ENCODE measurements at regions not wholly inside any gene's neighbourhood (a gene's known extent, or its start where the extent isn't known, plus 50 kb on each side); places are given as distances from the start of the nearest gene placed in this dataset.
"Not testable (repeated sequence)": the region's sequence is repeated elsewhere in the genome, so short reads cannot be mapped to it uniquely, and the experiment has no call there.

DNA sequence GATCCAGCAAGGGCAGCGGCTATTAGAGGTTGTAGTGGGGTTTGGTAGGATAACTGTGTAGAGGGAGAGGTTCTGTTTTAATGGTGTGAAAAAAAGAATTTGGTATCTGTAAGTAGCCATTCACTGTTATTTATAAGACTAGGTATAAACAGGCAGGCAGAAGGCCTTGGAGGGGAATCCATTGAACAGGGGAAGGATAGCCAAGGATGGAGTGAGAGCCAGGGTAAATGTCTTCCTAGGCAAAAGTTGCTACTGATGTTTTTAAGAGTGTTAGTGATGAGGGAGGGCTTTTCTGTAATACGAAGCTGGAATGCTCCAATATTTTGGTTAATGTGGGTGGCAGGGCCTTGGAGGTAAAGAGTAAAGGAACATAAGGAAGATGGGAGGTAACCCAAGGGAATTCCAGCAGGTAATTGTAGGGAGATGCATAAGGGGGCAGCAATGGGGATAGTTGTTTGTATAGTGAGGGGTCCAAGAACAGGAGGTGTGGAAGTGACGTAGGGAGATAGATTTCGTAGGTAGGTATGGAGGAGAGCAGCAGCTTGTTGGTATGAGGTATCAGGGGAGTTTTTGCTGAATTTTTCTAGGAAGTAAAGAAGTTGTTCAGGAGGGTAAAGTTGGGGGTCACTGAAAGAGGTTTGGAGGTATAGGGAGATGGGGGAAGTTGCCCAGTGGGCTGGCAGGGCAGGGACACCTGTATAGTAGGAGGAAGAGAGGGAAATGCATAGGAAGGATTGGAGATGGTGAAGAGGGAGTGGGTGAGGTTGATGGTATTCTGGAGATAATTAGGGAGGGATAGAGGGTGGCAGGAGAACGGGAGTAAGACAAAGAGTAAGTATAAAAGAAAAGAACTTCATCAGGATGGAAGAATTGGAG lies 752.4 kb upstream of the ADGRB3 start:
- no peaks in the 10 kb centered on the region for H3K27me3 ChIP-seq (ENCODE audit: control insufficient read depth, insufficient read depth, low read length)
- H3K4me3 ChIP-seq (ENCODE audit: low read length in 3 of 3) = no peak overlapping the region
- intact Hi-C loops (cut with DNase I) = no loop called here
- no peak for FAIRE-seq
- no peak overlapping the region for H3K27ac ChIP-seq (ENCODE audit: low read depth in 2 of 2, low read length in 2 of 2)
- no peaks in the 10 kb centered on the region for H3K36me3 ChIP-seq (ENCODE audit: control insufficient read depth in 2 of 3, insufficient read depth in 3 of 3, low read length in 3 of 3)
- DNase-seq = no peak
- H3K9ac ChIP-seq (ENCODE audit: low read length in 3 of 3) = no peak overlapping the region
- no peaks in the 10 kb centered on the region for H3K4me1 ChIP-seq (ENCODE audit: control insufficient read depth in 2 of 3, insufficient read depth in 2 of 3, low read depth in 1 of 3, low read length in 3 of 3)
- TF ChIP-seq, protein P1, sequence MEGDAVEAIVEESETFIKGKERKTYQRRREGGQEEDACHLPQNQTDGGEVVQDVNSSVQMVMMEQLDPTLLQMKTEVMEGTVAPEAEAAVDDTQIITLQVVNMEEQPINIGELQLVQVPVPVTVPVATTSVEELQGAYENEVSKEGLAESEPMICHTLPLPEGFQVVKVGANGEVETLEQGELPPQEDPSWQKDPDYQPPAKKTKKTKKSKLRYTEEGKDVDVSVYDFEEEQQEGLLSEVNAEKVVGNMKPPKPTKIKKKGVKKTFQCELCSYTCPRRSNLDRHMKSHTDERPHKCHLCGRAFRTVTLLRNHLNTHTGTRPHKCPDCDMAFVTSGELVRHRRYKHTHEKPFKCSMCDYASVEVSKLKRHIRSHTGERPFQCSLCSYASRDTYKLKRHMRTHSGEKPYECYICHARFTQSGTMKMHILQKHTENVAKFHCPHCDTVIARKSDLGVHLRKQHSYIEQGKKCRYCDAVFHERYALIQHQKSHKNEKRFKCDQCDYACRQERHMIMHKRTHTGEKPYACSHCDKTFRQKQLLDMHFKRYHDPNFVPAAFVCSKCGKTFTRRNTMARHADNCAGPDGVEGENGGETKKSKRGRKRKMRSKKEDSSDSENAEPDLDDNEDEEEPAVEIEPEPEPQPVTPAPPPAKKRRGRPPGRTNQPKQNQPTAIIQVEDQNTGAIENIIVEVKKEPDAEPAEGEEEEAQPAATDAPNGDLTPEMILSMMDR (IDR thresholded peaks at IDR 0.05; ENCODE audit: borderline replicate concordance, extremely low read depth, insufficient read depth) = no peak
- no peaks in the 10 kb centered on the region for H3K9me3 ChIP-seq (ENCODE audit: control insufficient read depth in 2 of 3, insufficient read depth in 1 of 3, low read length in 3 of 3)

DNA sequence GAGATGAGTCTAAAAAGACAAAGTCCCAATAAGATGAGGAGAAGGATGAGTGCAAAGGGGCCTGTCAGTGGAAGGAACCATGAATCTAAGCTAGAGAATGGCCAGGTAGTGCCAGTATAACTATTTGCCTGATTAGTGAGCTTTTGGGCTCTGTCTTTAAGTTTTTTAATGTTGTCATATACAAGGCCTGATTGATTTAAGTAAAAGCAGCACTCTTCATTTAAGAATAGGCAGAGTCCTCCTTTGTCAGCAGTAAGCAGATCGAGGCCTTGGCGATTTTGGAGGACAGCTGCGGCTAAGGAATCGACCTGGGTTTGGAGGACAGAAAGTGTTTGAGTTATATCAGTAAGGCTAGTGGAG lies 753.4 kb upstream of the ADGRB3 start:
- H3K4me1 ChIP-seq (ENCODE audit: control insufficient read depth in 2 of 3, insufficient read depth in 2 of 3, low read depth in 1 of 3, low read length in 3 of 3) = no peaks in the 10 kb centered on the region
- H3K27ac ChIP-seq (ENCODE audit: low read depth in 2 of 2, low read length in 2 of 2) = no peak overlapping the region
- H3K4me3 ChIP-seq (ENCODE audit: low read length in 3 of 3) = no peak overlapping the region
- DNase-seq = no peak
- TF ChIP-seq, protein P1 (IDR thresholded peaks at IDR 0.05; ENCODE audit: borderline replicate concordance, extremely low read depth, insufficient read depth) = no peak
- no peak overlapping the region for H3K9ac ChIP-seq (ENCODE audit: low read length in 3 of 3)
- H3K27me3 ChIP-seq (ENCODE audit: control insufficient read depth, insufficient read depth, low read length) = no peaks in the 10 kb centered on the region
- no peaks in the 10 kb centered on the region for H3K9me3 ChIP-seq (ENCODE audit: control insufficient read depth in 2 of 3, insufficient read depth in 1 of 3, low read length in 3 of 3)
- intact Hi-C loops (cut with DNase I) = no loop called here
- no peaks in the 10 kb centered on the region for H3K36me3 ChIP-seq (ENCODE audit: control insufficient read depth in 2 of 3, insufficient read depth in 3 of 3, low read length in 3 of 3)
- no peak for FAIRE-seq

DNA sequence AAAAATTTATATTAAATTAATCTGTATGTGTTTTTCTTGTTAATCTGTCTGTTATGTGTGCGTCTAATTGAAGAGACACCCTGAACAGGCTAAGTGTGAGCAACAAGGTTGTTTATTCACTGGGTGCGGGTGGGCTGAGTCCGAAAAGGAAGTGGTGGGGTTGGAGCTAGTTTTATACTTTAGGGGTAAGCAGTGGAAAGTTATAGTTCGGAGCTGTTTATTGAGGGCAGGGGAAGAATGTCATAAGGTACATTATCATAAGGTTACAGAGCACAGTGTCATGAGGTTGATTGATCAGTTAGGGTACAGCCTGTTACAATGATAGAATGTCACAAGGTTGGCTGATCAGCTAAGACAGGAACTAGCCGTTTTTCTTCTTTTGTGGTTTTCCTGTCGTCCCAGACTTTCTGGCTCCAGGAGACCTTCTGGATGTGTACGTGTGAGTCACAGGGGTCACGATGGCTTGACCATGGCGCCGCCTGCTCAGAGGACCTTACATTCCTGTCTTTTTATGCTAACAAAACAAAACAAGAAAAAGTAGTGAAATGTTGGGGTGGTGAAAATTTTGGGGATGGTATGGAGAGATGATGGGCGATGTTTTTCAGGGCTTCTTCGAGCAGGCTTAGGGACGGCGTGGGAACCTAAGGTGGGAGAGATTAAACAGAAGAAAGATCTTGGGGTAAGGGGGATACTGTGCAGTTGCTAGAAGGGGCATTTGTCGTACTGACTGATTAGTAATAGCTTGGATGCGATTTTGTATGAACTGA lies 754.0 kb upstream of the ADGRB3 start:
- Histone ChIP-seq H3K36me3 (ENCODE audit: control insufficient read depth in 2 of 3, insufficient read depth in 3 of 3, low read length in 3 of 3) (no peaks in the 10 kb centered on the region), H3K9me3 (ENCODE audit: control insufficient read depth in 2 of 3, insufficient read depth in 1 of 3, low read length in 3 of 3) (no peaks in the 10 kb centered on the region), H3K27ac (ENCODE audit: low read depth in 2 of 2, low read length in 2 of 2) (no peak overlapping the region), H3K4me1 (ENCODE audit: control insufficient read depth in 2 of 3, insufficient read depth in 2 of 3, low read depth in 1 of 3, low read length in 3 of 3) (no peaks in the 10 kb centered on the region), H3K9ac (ENCODE audit: low read length in 3 of 3) (no peak overlapping the region), H3K27me3 (ENCODE audit: control insufficient read depth, insufficient read depth, low read length) (no peaks in the 10 kb centered on the region), H3K4me3 (ENCODE audit: low read length in 3 of 3) (no peak overlapping the region)
- intact Hi-C loops (cut with DNase I) = no loop called here
- FAIRE-seq = no peak
- TF ChIP-seq, protein P1 (IDR thresholded peaks at IDR 0.05; ENCODE audit: borderline replicate concordance, extremely low read depth, insufficient read depth) = no peak
- DNase-seq = no peak

DNA sequence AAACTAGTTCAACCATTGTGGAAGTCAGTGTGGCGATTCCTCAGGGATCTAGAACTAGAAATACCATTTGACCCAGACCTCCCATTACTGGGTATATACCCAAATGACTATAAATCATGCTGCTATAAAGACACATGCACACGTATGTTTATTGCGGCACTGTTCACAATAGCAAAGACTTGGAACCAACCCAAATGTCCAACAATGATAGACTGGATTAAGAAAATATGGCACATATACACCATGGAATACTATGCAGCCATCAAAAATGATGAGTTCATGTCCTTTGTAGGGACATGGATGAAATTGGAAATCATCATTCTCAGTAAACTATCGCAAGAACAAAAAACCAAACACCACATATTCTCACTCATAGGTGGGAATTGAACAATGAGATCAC lies 754.7 kb upstream of the ADGRB3 start:
- H3K4me3 ChIP-seq (ENCODE audit: low read length in 3 of 3); DNase-seq; H3K36me3 ChIP-seq (ENCODE audit: control insufficient read depth in 2 of 3, insufficient read depth in 3 of 3, low read length in 3 of 3); FAIRE-seq; H3K4me1 ChIP-seq (ENCODE audit: control insufficient read depth in 2 of 3, insufficient read depth in 2 of 3, low read depth in 1 of 3, low read length in 3 of 3); H3K27ac ChIP-seq (ENCODE audit: low read depth in 2 of 2, low read length in 2 of 2); H3K9me3 ChIP-seq (ENCODE audit: control insufficient read depth in 2 of 3, insufficient read depth in 1 of 3, low read length in 3 of 3); intact Hi-C loops (cut with DNase I); H3K27me3 ChIP-seq (ENCODE audit: control insufficient read depth, insufficient read depth, low read length); H3K9ac ChIP-seq (ENCODE audit: low read length in 3 of 3): not testable (repeated sequence)

DNA sequence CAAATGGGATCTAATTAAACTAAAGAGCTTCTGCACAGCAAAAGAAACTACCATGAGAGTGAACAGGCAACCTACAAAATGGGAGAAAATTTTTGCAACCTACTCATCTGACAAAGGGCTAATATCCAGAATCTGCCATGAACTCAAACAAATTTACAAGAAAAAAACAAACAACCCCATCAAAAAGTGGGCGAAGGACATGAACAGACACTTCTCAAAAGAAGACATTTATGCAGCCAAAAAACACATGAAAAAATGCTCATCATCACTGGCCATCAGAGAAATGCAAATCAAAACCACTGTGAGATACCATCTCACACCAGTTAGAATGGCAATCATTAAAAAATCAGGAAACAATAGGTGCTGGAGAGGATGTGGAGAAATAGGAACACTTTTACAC lies 755.2 kb upstream of the ADGRB3 start:
- not testable (repeated sequence) for DNase-seq; H3K9me3 ChIP-seq (ENCODE audit: control insufficient read depth in 2 of 3, insufficient read depth in 1 of 3, low read length in 3 of 3); FAIRE-seq

More for the DNA sequence above, 755.2 kb upstream of the ADGRB3 start:
- intact Hi-C loops (cut with DNase I); H3K4me3 ChIP-seq (ENCODE audit: low read length in 3 of 3); H3K4me1 ChIP-seq (ENCODE audit: control insufficient read depth in 2 of 3, insufficient read depth in 2 of 3, low read depth in 1 of 3, low read length in 3 of 3); H3K27ac ChIP-seq (ENCODE audit: low read depth in 2 of 2, low read length in 2 of 2); H3K36me3 ChIP-seq (ENCODE audit: control insufficient read depth in 2 of 3, insufficient read depth in 3 of 3, low read length in 3 of 3); H3K9ac ChIP-seq (ENCODE audit: low read length in 3 of 3); H3K27me3 ChIP-seq (ENCODE audit: control insufficient read depth, insufficient read depth, low read length): not testable (repeated sequence)
